COLO668 (cell line): ENCODE measurements at regions not wholly inside any gene's neighbourhood (a gene's known extent, or its start where the extent isn't known, plus 50 kb on each side); places are given as distances from the start of the nearest gene placed in this dataset.

ENCODE experiments used
- DNase-seq: peaks from one replicate; lab custom pipeline; 2025; ENCODE audit not compliant: unreplicated experiment; lab: John Stamatoyannopoulos, UW

GRCh38 chr18:44374966-44375365 is 305.7 kb upstream of the SETBP1 start:
- no peak for DNase-seq

- no peak for DNase-seq
Measured at GRCh38 chr18:44386401-44386800, 294.3 kb upstream of the SETBP1 start.

- DNase-seq, result no peak
Measured at GRCh38 chr18:44388329-44388728, 292.4 kb upstream of the SETBP1 start.

- DNase-seq, result no peak
Measured at GRCh38 chr18:44392933-44393332, 287.8 kb upstream of the SETBP1 start.

- no peak for DNase-seq
Measured at GRCh38 chr18:44393406-44393805, 287.3 kb upstream of the SETBP1 start.

GRCh38 chr18:44396550-44396949 is 284.1 kb upstream of the SETBP1 start:
- DNase-seq, result no peak

- DNase-seq, result no peak
Measured at GRCh38 chr18:44409071-44409470, 271.6 kb upstream of the SETBP1 start.

- DNase-seq, result no peak
Measured at GRCh38 chr18:44409515-44409914, 271.2 kb upstream of the SETBP1 start.

GRCh38 chr18:44410740-44411139 is 269.9 kb upstream of the SETBP1 start:
- DNase-seq, result no peak

- DNase-seq, result no peak
Measured at GRCh38 chr18:44411262-44411905, 269.3 kb upstream of the SETBP1 start.

GRCh38 chr18:44411976-44412375 is 268.7 kb upstream of the SETBP1 start:
- no peak for DNase-seq

- DNase-seq, result peak; percentile 31
Measured at GRCh38 chr18:44423814-44424644, 256.7 kb upstream of the SETBP1 start.

GRCh38 chr18:44424645-44425035 is 256.0 kb upstream of the SETBP1 start:
- DNase-seq, result no peak

GRCh38 chr18:44425161-44425560 is 255.5 kb upstream of the SETBP1 start:
- no peak for DNase-seq

GRCh38 chr18:44437603-44438002 is 243.1 kb upstream of the SETBP1 start:
- DNase-seq, result no peak

- no peak for DNase-seq
Measured at GRCh38 chr18:44450226-44450625, 230.5 kb upstream of the SETBP1 start.

GRCh38 chr18:44452346-44452745 is 228.3 kb upstream of the SETBP1 start:
- no peak for DNase-seq

- DNase-seq, result no peak
Measured at GRCh38 chr18:44453505-44453904, 227.2 kb upstream of the SETBP1 start.

GRCh38 chr18:44458777-44459176 is 221.9 kb upstream of the SETBP1 start:
- DNase-seq, result no peak

- DNase-seq, result no peak
Measured at GRCh38 chr18:44464398-44465180, 216.1 kb upstream of the SETBP1 start.

- no peak for DNase-seq
Measured at GRCh38 chr18:44465381-44465841, 215.3 kb upstream of the SETBP1 start.

- DNase-seq, result no peak
Measured at GRCh38 chr18:44466997-44467396, 213.7 kb upstream of the SETBP1 start.
